ENCODE measurements at regions not wholly inside any gene's neighbourhood (a gene's known extent, or its start where the extent isn't known, plus 50 kb on each side); places are given as distances from the start of the nearest gene placed in this dataset.

- Histone ChIP-seq H3K27me3 (peaks cover 0 to 14% (median 0%) of the 10 kb centered on the region in 4 donors), H3K27ac (replicated peaks in 1 of 4) (no peak overlapping the region), H3K9me3 (no peaks in the 10 kb centered on the region), H3K4me1 (no peaks in the 10 kb centered on the region), H3K4me3 (no peak overlapping the region), H3K36me3 (no peaks in the 10 kb centered on the region)
- TF ChIP-seq CTCF (IDR thresholded peaks at IDR 0.05) (peak; percentile 53 to 70 (median 65)), POLR2A (IDR thresholded peaks at IDR 0.05; ENCODE audit: low read depth) (no peak)
- 54% methylated on average over 13 of the region's 13 CpGs for WGBS
- intact Hi-C loops (cut with DNase I): loop anchor here (10.0 kb wide), 1 partner anchor 659 kb away; no protein-coding TSS in a partner anchor
- no peak for DNase-seq (ENCODE audit: extremely low spot score)
These were observed 89.5 kb downstream of the OR13H1 start for GRCh38 chrX:131633285-131633917.

GRCh38 chrX:131634900-131635299 lies 91.0 kb downstream of the OR13H1 start:
- 71% methylated on average over 1 of the region's 1 CpG for WGBS
- Histone ChIP-seq H3K36me3 (no peaks in the 10 kb centered on the region), H3K4me1 (no peaks in the 10 kb centered on the region), H3K9me3 (no peaks in the 10 kb centered on the region), H3K27me3 (peaks cover 0 to 7% (median 0%) of the 10 kb centered on the region in 4 donors), H3K4me3 (no peak overlapping the region), H3K27ac (replicated peaks in 1 of 4) (no peak overlapping the region)
- intact Hi-C loops (cut with DNase I): loop anchor here (10.0 kb wide), 1 partner anchor 660 kb away; no protein-coding TSS in a partner anchor
- no peak for TF ChIP-seq CTCF (IDR thresholded peaks at IDR 0.05)
- TF ChIP-seq POLR2AphosphoS5 (IDR thresholded peaks at IDR 0.05): no peak
- no peak for TF ChIP-seq EP300 (IDR thresholded peaks at IDR 0.05)
- no peak for TF ChIP-seq POLR2A (IDR thresholded peaks at IDR 0.05; ENCODE audit: low read depth)
- DNase-seq (ENCODE audit: extremely low spot score): no peak

GRCh38 chrX:131646106-131646505 lies 102.2 kb downstream of the OR13H1 start:
- Histone ChIP-seq H3K4me3 (no peak overlapping the region), H3K27me3 (no peaks in the 10 kb centered on the region), H3K4me1 (no peaks in the 10 kb centered on the region), H3K36me3 (no peaks in the 10 kb centered on the region), H3K27ac (replicated peaks in 1 of 4) (no peak overlapping the region), H3K9me3 (no peaks in the 10 kb centered on the region)
- DNase-seq (ENCODE audit: extremely low spot score): no peak
- intact Hi-C loops (cut with DNase I): no loop called here
- 65% methylated on average over 1 of the region's 1 CpG for WGBS
- TF ChIP-seq POLR2AphosphoS5 (IDR thresholded peaks at IDR 0.05) (no peak), POLR2A (IDR thresholded peaks at IDR 0.05; ENCODE audit: low read depth) (no peak), EP300 (IDR thresholded peaks at IDR 0.05) (no peak), CTCF (IDR thresholded peaks at IDR 0.05) (no peak)

DNA sequence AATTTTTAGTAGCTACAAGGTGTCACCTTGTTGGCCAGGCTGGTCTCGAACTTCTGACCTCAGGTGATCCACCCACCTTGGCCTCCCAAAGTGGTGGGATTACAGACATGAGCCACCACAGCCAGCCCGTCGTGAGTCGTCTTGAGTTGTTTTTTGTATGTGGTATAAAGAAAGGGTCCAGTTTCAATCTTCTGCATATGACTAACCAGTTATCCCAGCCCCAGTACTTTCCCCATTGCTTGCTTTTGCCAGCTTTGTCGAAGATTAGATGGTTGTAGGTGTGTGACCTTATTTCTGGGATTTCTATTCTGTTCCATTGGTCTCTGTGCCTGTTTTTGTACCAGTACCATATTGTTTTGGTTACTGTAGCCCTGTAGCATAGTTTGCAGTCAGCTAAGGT lies 105.9 kb downstream of the OR13H1 start:
- H3K4me1 ChIP-seq: no peaks in the 10 kb centered on the region
- H3K9me3 ChIP-seq: peaks cover 0 to 6% (median 0%) of the 10 kb centered on the region in 4 donors
- no peak for DNase-seq (ENCODE audit: extremely low spot score)
- 63% methylated on average over 5 of the region's 5 CpGs for WGBS
- no peak overlapping the region for H3K27ac ChIP-seq (replicated peaks in 1 of 4)
- peaks cover 0 to 3% (median 0%) of the 10 kb centered on the region in 4 donors for H3K27me3 ChIP-seq
- no peak for TF ChIP-seq POLR2AphosphoS5 (IDR thresholded peaks at IDR 0.05)
- TF ChIP-seq POLR2A (IDR thresholded peaks at IDR 0.05; ENCODE audit: low read depth): no peak
- TF ChIP-seq CTCF (IDR thresholded peaks at IDR 0.05): no peak
- TF ChIP-seq EP300 (IDR thresholded peaks at IDR 0.05): no peak
- intact Hi-C loops (cut with DNase I): no loop called here
- no peaks in the 10 kb centered on the region for H3K36me3 ChIP-seq
- no peak overlapping the region for H3K4me3 ChIP-seq
